Ovary (tissue), 3 donors: ENCODE measurements at regions not wholly inside any gene's neighbourhood (a gene's known extent, or its start where the extent isn't known, plus 50 kb on each side); places are given as distances from the start of the nearest gene placed in this dataset.

Source experiments
- CTCF ChIP-seq, 3 donors: fragments of 450-650 bp in 2 of 3; fragments of 200-600 bp in 1 of 3; IDR thresholded peaks; one replicate each; pipeline versions ENCODE4 v1.5.1 to v1.8.0; 2016 to 2022; ENCODE audit warnings: antibody characterized with exemption in 3 of 3, mild to moderate bottlenecking in 1 of 3
- EP300 ChIP-seq: sonication (generic); formaldehyde crosslinking; IDR thresholded peaks from one replicate; pipeline ENCODE4 v1.6.1; 2017; ENCODE audit warnings: antibody characterized with exemption
- donor health status: DM: no; HTN: no; CAD: no.

- no peak for TF ChIP-seq EP300
- TF ChIP-seq CTCF (IDR thresholded peaks at IDR 0.05), result no peak
These were observed 283.9 kb downstream of the BUD13 start for GRCh38 chr11:116488836-116489389.
